ENCODE measurements at regions not wholly inside any gene's neighbourhood (a gene's known extent, or its start where the extent isn't known, plus 50 kb on each side); places are given as distances from the start of the nearest gene placed in this dataset.

DNA sequence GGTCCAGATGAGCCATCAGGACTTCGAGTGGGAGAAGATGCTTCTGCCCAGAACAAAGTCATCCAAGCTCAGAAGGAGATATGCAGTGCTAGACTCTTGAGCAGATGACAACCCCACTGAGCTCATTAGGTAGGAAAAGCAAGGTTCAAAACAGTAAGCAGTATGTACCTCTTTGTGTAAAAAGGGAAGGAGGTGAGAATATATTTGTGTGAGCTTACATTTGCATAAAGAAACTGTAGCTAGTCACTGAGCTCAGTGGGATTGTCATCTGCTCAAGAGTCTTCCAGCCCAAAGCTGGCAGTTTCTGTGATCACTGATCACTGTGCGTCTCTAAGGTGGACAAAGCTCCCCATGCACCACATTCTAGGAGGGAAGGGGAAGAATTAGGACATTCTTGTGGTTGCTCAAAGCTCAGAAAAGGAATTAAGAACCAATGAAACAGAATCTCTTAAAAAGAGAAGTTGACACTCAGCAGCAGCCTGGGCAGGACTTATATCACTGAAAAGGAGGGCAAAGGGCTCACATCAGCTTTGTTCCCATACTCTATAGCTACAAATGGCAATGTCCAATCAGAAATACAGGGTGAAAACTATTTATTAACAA, 90.0 kb upstream of the MAFB start:
- CTCF ChIA-PET: interaction anchor here (1.1 to 3.6 kb wide), 2 partner anchors 18 to 37 kb away, joined by 4 to 15 read pairs; no protein-coding TSS in a partner anchor
- peaks cover 3 to 5% of the 10 kb centered on the region in 2 experiments for H3K27me3 ChIP-seq (ENCODE audit: control insufficient read depth in 2 of 2, insufficient read depth in 2 of 2, low read length in 2 of 2)
- no peaks in the 10 kb centered on the region for H4K20me1 ChIP-seq (replicated peaks; ENCODE audit: control insufficient read depth, extremely low read depth, insufficient read depth, low read length)
- no peak overlapping the region for H2AFZ ChIP-seq (ENCODE audit: low read depth, low read length)
- no peak overlapping the region for H3K27ac ChIP-seq (ENCODE audit: insufficient read depth, low read depth, low read length)
- FAIRE-seq (no peak), DNase-seq (ENCODE audit: low read depth, low spot score) (no peak)
- no peak for TF ChIP-seq POLR2AphosphoS5 (IDR thresholded peaks at IDR 0.05; ENCODE audit: insufficient read depth, low read depth, low read length)
- no peak for TF ChIP-seq EZH2 (IDR thresholded peaks at IDR 0.05; ENCODE audit: borderline replicate concordance, low read depth, low read length, severe bottlenecking)
- TF ChIP-seq, protein P1, sequence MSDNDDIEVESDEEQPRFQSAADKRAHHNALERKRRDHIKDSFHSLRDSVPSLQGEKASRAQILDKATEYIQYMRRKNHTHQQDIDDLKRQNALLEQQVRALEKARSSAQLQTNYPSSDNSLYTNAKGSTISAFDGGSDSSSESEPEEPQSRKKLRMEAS (IDR thresholded peaks at IDR 0.05; ENCODE audit: insufficient read depth, insufficient read length): no peak
- TF ChIP-seq, protein P2, sequence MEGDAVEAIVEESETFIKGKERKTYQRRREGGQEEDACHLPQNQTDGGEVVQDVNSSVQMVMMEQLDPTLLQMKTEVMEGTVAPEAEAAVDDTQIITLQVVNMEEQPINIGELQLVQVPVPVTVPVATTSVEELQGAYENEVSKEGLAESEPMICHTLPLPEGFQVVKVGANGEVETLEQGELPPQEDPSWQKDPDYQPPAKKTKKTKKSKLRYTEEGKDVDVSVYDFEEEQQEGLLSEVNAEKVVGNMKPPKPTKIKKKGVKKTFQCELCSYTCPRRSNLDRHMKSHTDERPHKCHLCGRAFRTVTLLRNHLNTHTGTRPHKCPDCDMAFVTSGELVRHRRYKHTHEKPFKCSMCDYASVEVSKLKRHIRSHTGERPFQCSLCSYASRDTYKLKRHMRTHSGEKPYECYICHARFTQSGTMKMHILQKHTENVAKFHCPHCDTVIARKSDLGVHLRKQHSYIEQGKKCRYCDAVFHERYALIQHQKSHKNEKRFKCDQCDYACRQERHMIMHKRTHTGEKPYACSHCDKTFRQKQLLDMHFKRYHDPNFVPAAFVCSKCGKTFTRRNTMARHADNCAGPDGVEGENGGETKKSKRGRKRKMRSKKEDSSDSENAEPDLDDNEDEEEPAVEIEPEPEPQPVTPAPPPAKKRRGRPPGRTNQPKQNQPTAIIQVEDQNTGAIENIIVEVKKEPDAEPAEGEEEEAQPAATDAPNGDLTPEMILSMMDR (IDR thresholded peaks at IDR 0.05; ENCODE audit: extremely low read depth in 1 of 2, insufficient read depth in 1 of 2, low read depth in 1 of 2, low read length in 2 of 2): no peak
- no peak for TF ChIP-seq MYC (IDR thresholded peaks at IDR 0.05; ENCODE audit: low read depth, low read length)
- no peak for TF ChIP-seq JUN (IDR thresholded peaks at IDR 0.05; ENCODE audit: borderline replicate concordance, insufficient read depth, insufficient read length, low read depth)
- TF ChIP-seq GATA2 (IDR thresholded peaks at IDR 0.05; ENCODE audit: insufficient read depth, insufficient read length, low read depth, low read length): no peak
- no peak for TF ChIP-seq FOS (IDR thresholded peaks at IDR 0.05; ENCODE audit: borderline replicate concordance, insufficient read depth, low read length)
- TF ChIP-seq POLR2A (IDR thresholded peaks at IDR 0.05; ENCODE audit: low read depth, low read length): no peak
- H3K4me2 ChIP-seq (ENCODE audit: insufficient read depth, low read length): no peak overlapping the region
- intact Hi-C loops (cut with micrococcal nuclease): no loop called here
- H3K4me1 ChIP-seq (ENCODE audit: control insufficient read depth, extremely low read depth, insufficient read depth, low read length): no peaks in the 10 kb centered on the region
- dilution Hi-C loops (cut with MboI; ENCODE audit: extremely low pct_ligation_motif_present, low sequenced_read_pairs): no loop called here
- POLR2A ChIA-PET: no interaction called here
- no peaks in the 10 kb centered on the region for H3K9me3 ChIP-seq (replicated peaks; ENCODE audit: control insufficient read depth, insufficient read depth, low read length)
- H3K79me2 ChIP-seq (ENCODE audit: control insufficient read depth, insufficient read depth, low read length): no peaks in the 10 kb centered on the region
- no peaks in the 10 kb centered on the region for H3K9me1 ChIP-seq (replicated peaks; ENCODE audit: control insufficient read depth, extremely low read depth, insufficient read depth, low read length)
- H3K36me3 ChIP-seq (ENCODE audit: control insufficient read depth in 2 of 2, extremely low read depth in 1 of 2, insufficient read depth in 2 of 2, low read length in 2 of 2): no peaks in the 10 kb centered on the region
- H3K4me3 ChIP-seq (replicated peaks in 1 of 3; ENCODE audit: insufficient read depth in 1 of 3, low read depth in 1 of 3, low read length in 3 of 3): no peak overlapping the region
- H3K9ac ChIP-seq (replicated peaks; ENCODE audit: extremely low read depth, insufficient read depth, low read length): no peak overlapping the region
- BruUV-seq (replicated peaks): no TSS peak
